Neural progenitor cell (in vitro differentiated cells): ENCODE measurements at regions not wholly inside any gene's neighbourhood (a gene's known extent, or its start where the extent isn't known, plus 50 kb on each side); places are given as distances from the start of the nearest gene placed in this dataset. TPM values are rescaled to one million over a fixed set of nuclear protein-coding genes. Genes with fewer than 3 reads are reported as not detected.

Experiments used
- DNase-seq: peaks from one replicate; pipeline ENCODE4 v3.0.0-alpha.2; 2016; ENCODE audit warnings: low spot score
- H2AFZ ChIP-seq: fragments of 200-600 bp; sonication (generic); replicated peaks from 2 replicates; pipeline ENCODE4 v1.6.1; 2016; ENCODE audit warnings: antibody characterized with exemption
- H3F3A ChIP-seq: fragments of 200-600 bp; sonication (generic); 2 replicates; pipeline ENCODE4 v1.6.1; 2016; ENCODE audit warnings: antibody characterized with exemption, low read depth
- H3K27ac ChIP-seq: fragments of 200-600 bp; sonication (generic); 2 replicates; pipeline ENCODE4 v1.5.1; 2016; ENCODE audit warnings: mild to moderate bottlenecking
- H3K27me3 ChIP-seq: fragments of 200-600 bp; sonication (generic); 2 replicates; pipeline ENCODE4 v1.6.1; 2016; ENCODE audit warnings: mild to moderate bottlenecking, moderate library complexity
- H3K36me3 ChIP-seq: fragments of 200-600 bp; sonication (generic); 2 replicates; pipeline ENCODE4 v1.5.1; 2016
- H3K4me1 ChIP-seq: fragments of 200-600 bp; sonication (generic); 2 replicates; pipeline ENCODE4 v1.6.1; 2016; ENCODE audit warnings: mixed run types
- H3K4me2 ChIP-seq: fragments of 200-600 bp; sonication (generic); 2 replicates; pipeline ENCODE4 v1.6.1; 2016
- H3K4me3 ChIP-seq: fragments of 200-600 bp; sonication (generic); 2 replicates; pipeline ENCODE4 v1.5.1; 2016
- H3K79me2 ChIP-seq: fragments of 200-600 bp; sonication (generic); 2 replicates; pipeline ENCODE4 v1.6.1; 2016; ENCODE audit warnings: low read depth
- H3K9ac ChIP-seq: fragments of 200-600 bp; sonication (generic); 2 replicates; pipeline ENCODE4 v1.6.1; 2016
- H3K9me3 ChIP-seq: fragments of 200-600 bp; sonication (generic); 2 replicates; pipeline ENCODE4 v1.5.1; 2016; ENCODE audit warnings: low read depth
- H4K20me1 ChIP-seq: fragments of 200-600 bp; sonication (generic); 2 replicates; pipeline ENCODE4 v1.6.1; 2016; ENCODE audit warnings: low read depth
- H3K27ac Mint-ChIP-seq: 3 replicates; pipeline ENCODE4 v1.8.0; 2021; ENCODE audit warnings: mixed read lengths
- H3K27me3 Mint-ChIP-seq: 2 replicates; pipeline ENCODE4 v1.8.0; 2022; ENCODE audit warnings: low read depth, mild to moderate bottlenecking, inconsistent platforms, moderate library complexity, mixed read lengths; ENCODE audit not compliant: insufficient read depth
- H3K36me3 Mint-ChIP-seq: 3 replicates; pipeline ENCODE4 v1.8.0; 2021; ENCODE audit warnings: mixed read lengths
- H3K4me1 Mint-ChIP-seq: 3 replicates; pipeline ENCODE4 v1.8.0; 2021; ENCODE audit warnings: mixed read lengths
- H3K4me3 Mint-ChIP-seq: 3 replicates; pipeline ENCODE4 v1.8.0; 2021; ENCODE audit warnings: mild to moderate bottlenecking, moderate library complexity, mixed read lengths
- H3K9me3 Mint-ChIP-seq: 3 replicates; pipeline ENCODE4 v1.8.0; 2020; ENCODE audit warnings: mixed read lengths
- EZH2 ChIP-seq: fragments of 200-600 bp; sonication (generic); IDR thresholded peaks from 2 replicates; pipeline ENCODE4 v1.6.1; 2017; ENCODE audit warnings: antibody characterized with exemption, mild to moderate bottlenecking, moderate library complexity
- EZH2phosphoT487 ChIP-seq: fragments of 200-600 bp; sonication (generic); IDR thresholded peaks from 2 replicates; pipeline ENCODE4 v1.6.1; 2017; ENCODE audit warnings: antibody characterized with exemption
- small RNA-seq: library from RNA; depleted of rRNA; stranded (forward); fragments of <200 nt; gene quantifications from one replicate; pipeline ENCODE3, GENCODE V24; 2015
- TF ChIP-seq, protein P1 (sequence below): fragments of 200-600 bp; sonication (generic); IDR thresholded peaks from 2 replicates; pipeline ENCODE4 v1.5.1; 2017; ENCODE audit warnings: antibody characterized with exemption, mild to moderate bottlenecking

- H3K9me3 Mint-ChIP-seq = no peaks in the 10 kb centered on the region
- Histone ChIP-seq H2AFZ (no peak overlapping the region), H4K20me1 (no peaks in the 10 kb centered on the region), H3K27me3 (no peaks in the 10 kb centered on the region), H3K4me2 (no peak overlapping the region), H3K79me2 (no peaks in the 10 kb centered on the region), H3K4me3 (no peak overlapping the region), H3K4me1 (peaks cover 5% of the 10 kb centered on the region), H3F3A (no peaks in the 10 kb centered on the region), H3K36me3 (no peaks in the 10 kb centered on the region), H3K9me3 (no peaks in the 10 kb centered on the region), H3K9ac (no peak overlapping the region), H3K27ac (no peak overlapping the region)
- peaks cover 3% of the 10 kb centered on the region for H3K27me3 Mint-ChIP-seq
- H3K36me3 Mint-ChIP-seq = no peaks in the 10 kb centered on the region
- no peak overlapping the region for H3K4me3 Mint-ChIP-seq
- TF ChIP-seq, protein P1, sequence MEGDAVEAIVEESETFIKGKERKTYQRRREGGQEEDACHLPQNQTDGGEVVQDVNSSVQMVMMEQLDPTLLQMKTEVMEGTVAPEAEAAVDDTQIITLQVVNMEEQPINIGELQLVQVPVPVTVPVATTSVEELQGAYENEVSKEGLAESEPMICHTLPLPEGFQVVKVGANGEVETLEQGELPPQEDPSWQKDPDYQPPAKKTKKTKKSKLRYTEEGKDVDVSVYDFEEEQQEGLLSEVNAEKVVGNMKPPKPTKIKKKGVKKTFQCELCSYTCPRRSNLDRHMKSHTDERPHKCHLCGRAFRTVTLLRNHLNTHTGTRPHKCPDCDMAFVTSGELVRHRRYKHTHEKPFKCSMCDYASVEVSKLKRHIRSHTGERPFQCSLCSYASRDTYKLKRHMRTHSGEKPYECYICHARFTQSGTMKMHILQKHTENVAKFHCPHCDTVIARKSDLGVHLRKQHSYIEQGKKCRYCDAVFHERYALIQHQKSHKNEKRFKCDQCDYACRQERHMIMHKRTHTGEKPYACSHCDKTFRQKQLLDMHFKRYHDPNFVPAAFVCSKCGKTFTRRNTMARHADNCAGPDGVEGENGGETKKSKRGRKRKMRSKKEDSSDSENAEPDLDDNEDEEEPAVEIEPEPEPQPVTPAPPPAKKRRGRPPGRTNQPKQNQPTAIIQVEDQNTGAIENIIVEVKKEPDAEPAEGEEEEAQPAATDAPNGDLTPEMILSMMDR = no peak
- TF ChIP-seq EZH2 (no peak), EZH2phosphoT487 (no peak)
- H3K27ac Mint-ChIP-seq = peak overlapping the region; percentile 1
- no peak for DNase-seq
- H3K4me1 Mint-ChIP-seq = peaks cover 10% of the 10 kb centered on the region
Observed at GRCh38 chr16:72224260-72224768, 52.4 kb upstream of the PMFBP1 start.

DNA sequence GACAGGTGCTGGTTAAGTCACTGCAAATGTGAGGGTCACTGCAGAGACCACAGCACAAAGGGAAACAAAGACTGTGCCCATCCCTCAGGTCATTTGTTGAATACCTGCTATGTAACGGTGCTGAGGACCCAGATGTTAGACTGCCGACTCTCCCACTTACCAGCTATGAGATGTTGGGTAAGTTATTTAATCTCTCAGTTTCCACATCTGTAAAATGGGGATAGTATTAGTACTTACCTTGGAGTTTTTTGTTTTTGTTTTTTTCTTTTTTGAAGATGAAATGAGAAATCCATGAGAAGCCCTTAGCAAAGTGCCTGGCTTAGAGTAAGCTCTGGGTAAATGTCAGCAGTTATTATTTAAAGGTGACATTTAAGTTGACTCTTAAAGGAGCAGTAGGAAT lies 50.5 kb upstream of the PMFBP1 start:
- H2AFZ ChIP-seq = no peak overlapping the region
- TF ChIP-seq EZH2 (no peak), EZH2phosphoT487 (no peak)
- TF ChIP-seq, protein P1 = no peak
- peaks cover 5% of the 10 kb centered on the region for H3K4me1 ChIP-seq
- H3K27ac ChIP-seq = no peak overlapping the region
- no peak overlapping the region for H3K4me2 ChIP-seq
- no peak overlapping the region for H3K4me3 Mint-ChIP-seq
- H3K27me3 ChIP-seq = no peaks in the 10 kb centered on the region
- H3K36me3 ChIP-seq = no peaks in the 10 kb centered on the region
- H3F3A ChIP-seq = no peaks in the 10 kb centered on the region
- peaks cover 8% of the 10 kb centered on the region for H3K4me1 Mint-ChIP-seq
- H3K36me3 Mint-ChIP-seq = no peaks in the 10 kb centered on the region
- peaks cover 3% of the 10 kb centered on the region for H3K27me3 Mint-ChIP-seq
- DNase-seq = no peak
- no peaks in the 10 kb centered on the region for H3K9me3 ChIP-seq
- H3K9ac ChIP-seq = no peak overlapping the region
- no peaks in the 10 kb centered on the region for H3K9me3 Mint-ChIP-seq
- no peak overlapping the region for H3K27ac Mint-ChIP-seq
- H4K20me1 ChIP-seq = no peaks in the 10 kb centered on the region
- H3K79me2 ChIP-seq = no peaks in the 10 kb centered on the region
- H3K4me3 ChIP-seq = no peak overlapping the region

Small RNA genes lying in the stretch of these regions (small RNA-seq; reads per million reads assigned to genes)
- not detected for gene RF00026
- not detected for gene RNU7-90P
